Left ventricle myocardium superior (tissue), 1 donor: ENCODE measurements at regions not wholly inside any gene's neighbourhood (a gene's known extent, or its start where the extent isn't known, plus 50 kb on each side); places are given as distances from the start of the nearest gene placed in this dataset.

Experiments used
- ATAC-seq: fragments of 200-7000 bp; cut with Tn5 transposase; one replicate; pipeline ENCODE4 v1.9.1; 2020; ENCODE audit warnings: mild to moderate bottlenecking, moderate library complexity
- DNase-seq: peaks from one replicate; pipeline ENCODE4 v3.0.0-alpha.2; 2020
- intact Hi-C: fragments of 100-400 bp; cut with micrococcal nuclease; formaldehyde crosslinking; loops from one replicate; pipeline ENCODE4 v1.11.0; 2022
- donor health status: DM: no; HTN: yes; CAD: no; lungs with severe emphysema.

- intact Hi-C loops: no loop called here
- DNase-seq: no peak
- ATAC-seq: no peak
These were observed 753.3 kb upstream of the ZNF608 start for GRCh38 chr5:125499636-125500332.

- intact Hi-C loops: no loop called here
- DNase-seq (no peak), ATAC-seq (no peak)
These were observed 755.0 kb upstream of the ZNF608 start for GRCh38 chr5:125501396-125501795.

GRCh38 chr5:125503946-125504345 lies 757.5 kb upstream of the ZNF608 start:
- DNase-seq (no peak), ATAC-seq (no peak)
- intact Hi-C loops: no loop called here

- intact Hi-C loops: no loop called here
- ATAC-seq (no peak), DNase-seq (no peak)
These were observed 758.7 kb upstream of the ZNF608 start for GRCh38 chr5:125505115-125505514.

DNA sequence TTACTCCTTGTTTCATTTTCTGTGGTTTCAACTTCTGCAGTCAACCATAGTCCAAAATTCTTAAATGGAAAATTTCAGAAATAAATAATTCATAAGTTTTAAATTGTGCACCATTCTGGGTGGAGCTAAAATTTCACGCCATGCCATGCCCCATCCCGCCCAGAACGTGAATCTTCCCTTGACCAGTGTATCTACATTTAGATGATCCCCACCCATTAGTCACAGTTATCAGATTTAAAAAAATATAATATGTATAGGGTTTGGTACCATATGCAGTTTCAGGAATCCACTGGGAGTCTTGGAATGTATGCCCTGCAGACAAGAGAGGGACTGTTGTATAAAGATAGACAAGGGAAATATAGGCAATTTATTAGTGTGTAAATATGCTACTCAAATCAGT lies 759.7 kb upstream of the ZNF608 start:
- DNase-seq (no peak), ATAC-seq (no peak)
- intact Hi-C loops: no loop called here

GRCh38 chr5:125508225-125508624 lies 761.8 kb upstream of the ZNF608 start:
- intact Hi-C loops: no loop called here
- ATAC-seq (no peak), DNase-seq (no peak)

DNA sequence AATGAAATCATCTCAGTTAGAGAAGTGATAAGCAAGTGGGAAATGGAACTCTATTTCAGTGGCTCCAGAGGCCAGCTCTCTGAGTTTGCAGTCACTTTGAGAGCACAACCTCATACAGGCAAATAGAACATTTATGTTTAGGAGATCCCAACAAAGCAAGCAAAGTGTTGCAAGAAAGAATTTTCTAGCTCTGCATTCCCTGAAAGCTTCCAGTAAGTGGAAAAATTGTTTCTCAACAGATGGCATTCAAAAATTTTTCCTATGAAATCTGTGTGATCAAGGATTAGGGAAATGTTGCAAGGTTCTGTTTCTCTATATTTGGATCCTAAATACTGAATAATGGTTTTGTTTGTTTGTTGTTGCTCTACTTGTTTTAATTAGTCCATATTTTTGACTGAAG lies 764.2 kb upstream of the ZNF608 start:
- intact Hi-C loops: no loop called here
- ATAC-seq (no peak), DNase-seq (no peak)

DNA sequence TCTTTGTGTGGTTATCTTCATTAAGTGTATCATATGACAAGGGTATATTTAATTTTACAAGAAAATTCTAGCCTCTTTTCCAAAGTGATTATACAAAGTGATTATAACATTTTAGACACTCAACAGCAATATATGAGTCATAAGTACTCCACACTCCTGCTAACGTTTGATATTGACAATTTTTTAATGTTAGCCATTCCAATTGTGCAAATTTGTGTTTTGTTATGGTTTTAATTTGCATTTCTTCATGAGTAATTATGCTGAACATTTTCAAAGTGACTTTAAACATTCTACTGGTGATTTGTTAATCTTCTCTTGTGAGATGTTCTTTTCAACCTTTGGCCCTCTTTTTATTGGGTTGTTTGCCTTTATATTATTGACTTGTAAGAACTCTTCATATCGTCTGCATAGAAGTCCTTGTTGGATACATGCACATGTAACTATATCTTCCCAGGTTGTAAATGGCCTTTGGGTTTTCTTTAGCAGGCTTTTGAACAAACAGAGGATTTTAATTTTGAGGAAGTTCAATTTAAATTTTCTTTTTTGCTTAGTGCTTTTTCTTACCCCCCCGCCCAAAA lies 771.6 kb upstream of the ZNF608 start:
- intact Hi-C loops: no loop called here
- ATAC-seq (no peak), DNase-seq (no peak)

DNA sequence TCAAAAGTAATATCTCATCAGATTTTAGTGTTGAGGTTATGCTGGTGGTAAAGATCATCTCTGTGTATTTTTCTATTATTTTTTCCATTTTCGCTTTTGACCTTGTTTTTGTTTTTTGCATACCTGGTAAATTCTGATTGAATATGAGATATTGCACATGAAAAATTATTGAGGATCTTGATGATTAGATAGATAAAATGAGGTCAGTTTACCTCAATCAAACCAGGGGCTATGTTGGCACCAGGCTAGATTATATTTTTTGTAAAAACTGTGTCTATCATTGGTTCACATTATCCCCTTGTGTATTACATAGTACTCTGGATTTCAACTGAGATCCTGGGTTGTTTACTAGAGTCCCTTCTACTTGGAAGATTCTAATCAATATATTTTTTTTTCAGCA lies 774.9 kb upstream of the ZNF608 start:
- no peak for ATAC-seq
- DNase-seq: no peak
- intact Hi-C loops: no loop called here

- intact Hi-C loops: no loop called here
- peak; percentile 48 for ATAC-seq
- DNase-seq: no peak
These were observed 778.9 kb upstream of the ZNF608 start for GRCh38 chr5:125525356-125525755.

- intact Hi-C loops: no loop called here
- DNase-seq: peak; percentile 26
- ATAC-seq: peak; percentile 43
These were observed 780.5 kb upstream of the ZNF608 start for GRCh38 chr5:125526966-125527365.

- DNase-seq (no peak), ATAC-seq (no peak)
- intact Hi-C loops: no loop called here
These were observed 782.4 kb upstream of the ZNF608 start for GRCh38 chr5:125528881-125529280.

GRCh38 chr5:125530833-125531615 lies 784.6 kb upstream of the ZNF608 start:
- intact Hi-C loops: no loop called here
- no peak for DNase-seq
- no peak for ATAC-seq

GRCh38 chr5:125536095-125536494 lies 789.7 kb upstream of the ZNF608 start:
- no peak for DNase-seq
- intact Hi-C loops: no loop called here
- no peak for ATAC-seq

GRCh38 chr5:125536582-125536981 lies 790.1 kb upstream of the ZNF608 start:
- ATAC-seq (no peak), DNase-seq (no peak)
- intact Hi-C loops: no loop called here

DNA sequence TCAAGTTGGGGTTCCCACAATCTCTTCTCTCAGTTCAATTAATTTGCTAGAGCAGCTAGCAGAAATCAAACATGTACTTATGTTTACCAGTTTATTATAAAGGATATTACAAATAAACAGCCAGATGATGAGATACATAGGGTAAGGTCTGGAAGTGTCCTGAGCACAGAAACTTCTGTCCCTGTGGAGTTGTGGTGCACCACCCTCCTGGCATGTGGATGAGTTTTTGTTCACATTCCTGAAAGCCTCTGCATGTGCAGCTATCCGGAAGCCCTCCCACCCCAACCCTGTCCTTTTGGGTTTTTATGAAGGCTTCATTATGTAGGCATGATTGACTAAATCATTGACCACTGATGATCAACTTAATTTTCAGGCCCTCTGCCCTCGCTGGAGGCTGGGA lies 791.2 kb upstream of the ZNF608 start:
- intact Hi-C loops: no loop called here
- no peak for ATAC-seq
- no peak for DNase-seq

DNA sequence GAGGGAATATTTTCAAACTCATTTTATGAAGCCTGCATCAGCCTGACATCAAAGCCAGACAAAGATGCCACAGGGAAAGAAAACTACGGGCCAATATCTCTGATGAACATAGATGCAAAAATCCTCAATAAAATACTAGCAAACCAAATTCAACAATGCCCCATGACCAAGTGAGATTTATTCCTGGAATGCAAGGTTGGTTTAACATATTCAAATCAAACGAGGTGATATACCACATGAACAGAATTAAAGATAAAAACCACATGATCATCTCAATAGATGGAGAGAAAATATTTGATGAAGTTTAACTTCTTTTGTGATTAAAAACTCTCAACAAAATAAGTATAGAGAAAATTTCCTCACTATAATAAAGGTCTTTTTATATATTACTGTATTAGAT lies 792.0 kb upstream of the ZNF608 start:
- ATAC-seq: no peak
- DNase-seq: no peak
- intact Hi-C loops: no loop called here

- DNase-seq (no peak), ATAC-seq (no peak)
- intact Hi-C loops: no loop called here
These were observed 794.6 kb upstream of the ZNF608 start for GRCh38 chr5:125541085-125541484.

GRCh38 chr5:125549322-125549911 lies 803.0 kb upstream of the ZNF608 start:
- intact Hi-C loops: no loop called here
- peak; percentile 47 for ATAC-seq
- DNase-seq: no peak

DNA sequence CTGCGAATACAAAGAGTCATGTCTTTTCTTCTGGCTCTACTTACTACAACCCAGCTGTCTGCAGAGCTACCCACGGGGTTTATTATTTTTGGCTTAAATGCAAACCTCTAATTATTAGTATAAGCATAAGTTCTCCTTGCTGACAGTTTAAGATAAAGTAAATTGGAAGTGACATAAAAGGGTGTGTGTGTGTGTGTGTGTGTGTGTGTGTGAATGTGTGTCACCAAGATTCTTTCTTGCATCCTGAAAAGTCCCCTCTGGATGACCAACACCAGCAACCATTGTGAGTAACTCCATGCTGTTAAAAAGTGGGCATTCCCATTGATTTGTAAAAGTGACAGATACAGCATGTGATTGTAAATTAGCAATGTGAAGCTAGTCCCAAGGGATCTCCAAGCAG lies 803.8 kb upstream of the ZNF608 start:
- DNase-seq (no peak), ATAC-seq (peak; percentile 83)
- intact Hi-C loops: no loop called here
